Mononuclear cell (primary cell): ENCODE measurements at regions not wholly inside any gene's neighbourhood (a gene's known extent, or its start where the extent isn't known, plus 50 kb on each side); places are given as distances from the start of the nearest gene placed in this dataset.
"Not testable (repeated sequence)": the region's sequence is repeated elsewhere in the genome, so short reads cannot be mapped to it uniquely, and the experiment has no call there.

Source experiments
- H3K27me3 ChIP-seq: 2 replicates; pipeline ENCODE4 v1.6.0; 2011; ENCODE audit warnings: low read length, control low read depth; ENCODE audit not compliant: insufficient read depth
- H3K4me1 ChIP-seq: 2 replicates; pipeline ENCODE4 v1.5.1; 2011; ENCODE audit warnings: mild to moderate bottlenecking, low read length, control low read depth; ENCODE audit not compliant: insufficient read depth
- H3K4me3 ChIP-seq: 2 replicates; pipeline ENCODE4 v1.5.1; 2011; ENCODE audit warnings: mild to moderate bottlenecking, low read length, moderate library complexity
- H3K9me3 ChIP-seq: 2 replicates; pipeline ENCODE4 v1.5.1; 2011; ENCODE audit warnings: low read depth, mild to moderate bottlenecking, control low read depth, low read length

DNA sequence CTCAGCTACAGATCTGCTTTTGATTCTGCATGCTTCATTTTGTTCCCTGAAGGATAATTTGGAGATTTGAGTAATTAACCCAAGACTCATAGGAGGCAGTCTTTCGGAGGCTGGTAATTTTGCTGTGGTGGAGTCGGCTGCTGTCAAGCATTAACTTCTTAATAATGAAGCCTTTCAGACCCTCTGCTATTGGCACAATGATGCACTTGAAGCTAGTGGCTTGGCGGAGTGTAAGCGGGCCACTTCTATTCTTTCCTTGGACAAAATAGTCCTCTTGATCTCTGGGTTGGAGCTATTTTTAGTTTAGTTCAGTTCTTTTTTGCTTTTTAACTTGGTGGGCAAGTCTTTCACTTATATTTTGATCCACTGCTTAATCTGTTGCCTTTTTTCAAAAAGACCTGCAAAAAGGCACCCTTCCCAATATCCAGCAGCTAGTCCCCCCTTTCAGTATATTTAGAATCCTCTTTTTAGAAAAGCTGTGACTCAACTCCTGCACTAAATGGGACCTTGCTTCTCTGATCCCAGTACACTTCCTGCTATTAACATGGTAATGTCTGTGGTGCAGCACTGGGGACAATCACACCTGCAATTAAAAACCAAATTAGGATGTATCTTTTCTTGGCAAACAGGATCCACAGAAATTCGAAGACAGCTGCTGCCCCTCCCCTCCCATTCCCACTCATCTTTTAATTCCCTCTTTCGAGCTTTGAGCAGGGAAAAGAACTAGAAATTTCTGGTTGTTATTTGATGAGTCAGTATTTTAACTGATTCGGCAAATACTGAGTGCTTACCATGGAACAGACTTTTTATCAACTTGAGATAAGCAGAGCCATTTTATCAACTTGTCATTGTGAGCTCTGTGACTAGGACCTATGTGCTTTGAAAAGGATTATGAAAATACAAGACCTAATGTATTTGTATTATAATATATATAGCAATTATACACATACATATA lies 169.4 kb upstream of the ANKRD55 start:
- H3K4me1 ChIP-seq: no peaks in the 10 kb centered on the region
- H3K27me3 ChIP-seq: no peaks in the 10 kb centered on the region
- H3K4me3 ChIP-seq: no peak overlapping the region
- H3K9me3 ChIP-seq: no peaks in the 10 kb centered on the region

DNA sequence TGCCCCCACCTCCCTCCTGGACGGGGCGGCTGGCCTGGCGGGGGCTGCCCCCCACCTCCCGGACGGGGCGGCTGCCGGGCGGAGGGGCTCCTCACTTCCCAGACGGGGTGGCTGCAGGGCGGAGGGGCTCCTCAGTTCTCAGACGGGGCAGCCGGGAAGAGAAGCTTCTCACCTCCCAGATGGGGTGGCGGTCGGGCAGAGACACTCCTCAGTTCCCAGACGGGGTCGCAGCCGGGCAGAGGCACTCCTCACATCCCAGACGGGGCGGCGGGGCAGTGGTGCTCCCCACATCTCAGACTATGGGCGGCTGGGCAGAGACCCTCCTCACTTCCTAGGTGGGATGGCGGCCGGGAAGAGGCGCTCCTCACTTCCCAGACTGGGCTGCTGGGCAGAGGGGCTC lies 164.7 kb upstream of the ANKRD55 start:
- peaks cover 19% of the 10 kb centered on the region for H3K9me3 ChIP-seq
- H3K4me3 ChIP-seq, H3K4me1 ChIP-seq, H3K27me3 ChIP-seq: not testable (repeated sequence)

DNA sequence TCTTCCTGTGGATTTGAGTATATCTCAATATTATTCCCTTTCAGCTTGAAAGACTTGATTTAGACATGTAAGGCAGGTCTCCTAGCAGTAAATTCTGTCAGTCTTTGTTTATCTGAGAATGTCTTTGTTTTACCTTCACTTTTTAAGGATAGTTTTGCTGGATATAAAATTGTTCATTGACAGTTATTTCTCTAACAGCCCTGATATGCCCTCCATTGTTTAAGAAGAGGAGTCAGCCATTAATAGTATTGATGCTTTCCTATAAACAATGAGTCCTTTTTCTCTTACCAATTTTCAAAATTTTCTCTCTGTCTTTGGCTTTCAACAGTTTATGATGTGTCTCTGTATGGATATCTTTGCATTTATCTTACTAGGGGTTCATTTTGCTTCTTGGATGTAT lies 163.5 kb upstream of the ANKRD55 start:
- no peak overlapping the region for H3K4me3 ChIP-seq
- no peaks in the 10 kb centered on the region for H3K4me1 ChIP-seq
- no peaks in the 10 kb centered on the region for H3K27me3 ChIP-seq
- H3K9me3 ChIP-seq: peaks cover 19% of the 10 kb centered on the region

DNA sequence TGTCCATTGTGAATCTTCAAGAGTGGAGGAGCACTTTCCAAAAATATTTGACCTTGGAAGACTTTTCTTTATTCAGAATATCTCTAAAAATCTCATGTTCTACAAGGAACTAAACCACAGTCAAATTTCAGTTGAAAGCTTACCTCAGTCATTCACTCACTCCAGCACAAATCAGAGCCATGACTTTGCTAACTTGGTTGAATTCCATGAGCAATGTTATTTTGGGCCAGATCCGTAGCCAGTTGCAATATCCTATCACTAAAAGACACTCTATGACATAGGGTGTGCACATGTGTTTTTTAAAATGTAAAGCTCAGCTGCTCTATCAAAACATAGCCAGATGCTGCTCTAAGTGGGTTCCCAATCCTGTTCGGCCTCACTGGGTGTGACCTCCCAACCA lies 156.1 kb upstream of the ANKRD55 start:
- H3K27me3 ChIP-seq: no peaks in the 10 kb centered on the region
- peaks cover 13% of the 10 kb centered on the region for H3K4me1 ChIP-seq
- no peaks in the 10 kb centered on the region for H3K9me3 ChIP-seq
- H3K4me3 ChIP-seq: no peak overlapping the region

DNA sequence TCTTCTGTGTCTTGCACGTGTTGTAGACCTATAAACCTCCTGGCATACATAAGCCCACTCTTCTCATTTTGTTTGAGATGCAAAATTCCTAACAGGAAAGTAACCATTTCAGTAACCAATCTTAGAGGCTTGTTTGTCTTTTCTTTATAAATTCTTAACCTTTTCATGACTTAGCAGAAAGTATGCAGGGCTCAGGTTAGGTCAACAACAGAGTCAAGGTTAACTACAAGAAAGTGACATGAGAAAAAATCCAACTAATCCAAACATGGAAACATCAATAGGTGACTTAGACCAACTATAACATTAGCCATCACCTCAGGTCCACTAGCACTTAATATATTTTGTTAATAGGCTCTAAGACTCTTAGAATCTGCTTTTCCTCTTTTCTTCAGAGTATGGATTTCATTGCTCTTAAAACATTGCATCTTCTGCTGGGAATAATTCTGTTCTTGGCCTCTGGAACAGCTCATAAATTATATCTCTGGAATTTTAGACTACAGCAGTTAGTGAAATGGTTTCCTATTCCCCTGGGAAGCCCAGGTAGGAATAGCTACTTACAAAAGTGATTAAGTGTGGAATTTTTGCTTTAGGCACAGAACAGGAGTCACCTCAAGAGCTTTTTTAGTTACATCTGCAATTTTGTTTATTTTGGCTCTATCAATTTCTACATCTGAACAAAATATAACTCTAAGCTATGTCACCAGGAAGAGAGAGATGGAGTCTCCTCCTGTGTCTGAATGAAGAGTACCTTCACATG lies 155.3 kb upstream of the ANKRD55 start:
- Histone ChIP-seq H3K9me3 (no peaks in the 10 kb centered on the region), H3K4me3 (no peak overlapping the region), H3K4me1 (peaks cover 13% of the 10 kb centered on the region), H3K27me3 (no peaks in the 10 kb centered on the region)

DNA sequence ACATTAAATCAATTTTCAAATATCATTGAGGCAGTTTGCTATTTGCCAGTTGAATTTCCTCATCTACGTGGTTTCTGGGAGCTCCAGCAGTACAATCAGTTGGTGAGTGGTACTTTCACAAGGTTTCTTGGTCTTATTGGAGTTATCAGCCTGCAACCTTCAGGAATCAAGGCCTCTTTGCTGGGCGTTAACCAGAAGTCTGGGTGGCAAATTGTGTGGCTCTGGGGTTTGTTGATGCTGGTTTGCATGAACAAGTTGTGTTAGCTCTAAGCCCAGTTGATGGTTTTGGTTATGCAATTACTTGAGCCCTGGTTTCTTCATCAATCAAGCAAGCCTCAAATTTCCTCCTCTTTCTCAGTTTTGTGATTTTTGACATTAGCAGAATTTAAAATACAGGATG lies 152.9 kb upstream of the ANKRD55 start:
- Histone ChIP-seq H3K27me3 (no peaks in the 10 kb centered on the region), H3K9me3 (no peaks in the 10 kb centered on the region), H3K4me1 (peaks cover 13% of the 10 kb centered on the region), H3K4me3 (no peak overlapping the region)

DNA sequence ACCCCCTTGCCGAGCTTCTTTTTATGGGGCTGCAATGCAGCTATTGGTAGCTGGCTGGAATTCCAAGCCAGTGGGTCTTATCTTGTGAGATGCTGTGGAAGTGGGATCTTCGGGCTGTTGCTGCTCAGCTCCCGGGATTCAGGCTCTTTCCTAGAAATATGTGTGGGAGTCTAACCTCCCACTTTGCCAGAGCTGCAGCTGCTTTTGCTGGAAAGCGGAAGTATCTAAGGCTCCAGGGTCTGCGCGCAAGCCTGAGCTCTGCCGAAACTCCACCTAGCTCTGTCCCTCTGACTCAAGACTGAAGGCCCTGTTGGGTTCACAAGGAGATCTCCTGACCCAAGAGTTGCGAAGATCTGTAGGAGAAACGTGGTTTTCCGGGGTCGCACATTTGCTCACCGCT lies 151.1 kb upstream of the ANKRD55 start:
- H3K4me1 ChIP-seq: peaks cover 13% of the 10 kb centered on the region
- no peaks in the 10 kb centered on the region for H3K9me3 ChIP-seq
- no peak overlapping the region for H3K4me3 ChIP-seq
- H3K27me3 ChIP-seq: no peaks in the 10 kb centered on the region

DNA sequence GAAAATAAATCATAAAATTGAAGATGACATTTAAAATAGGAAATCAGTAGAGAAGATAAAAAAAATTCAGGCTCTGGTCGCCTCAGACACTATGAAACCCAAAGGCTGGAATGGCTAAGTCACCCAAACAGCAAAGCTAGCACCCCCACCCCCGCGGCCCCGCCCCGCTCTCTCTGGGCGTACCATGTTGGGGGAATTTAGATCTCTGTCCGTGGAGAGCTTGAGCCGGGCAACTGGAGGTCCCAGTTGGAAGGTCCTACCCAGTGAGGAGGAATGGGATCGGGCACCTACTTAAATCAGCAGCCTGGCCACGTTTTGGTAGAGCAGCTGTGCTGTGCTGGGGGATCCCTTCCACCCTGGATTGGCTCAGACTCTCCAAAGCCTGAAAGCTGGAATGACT lies 150.6 kb upstream of the ANKRD55 start:
- H3K27me3 ChIP-seq: no peaks in the 10 kb centered on the region
- H3K9me3 ChIP-seq: no peaks in the 10 kb centered on the region
- H3K4me1 ChIP-seq: peaks cover 13% of the 10 kb centered on the region
- no peak overlapping the region for H3K4me3 ChIP-seq

DNA sequence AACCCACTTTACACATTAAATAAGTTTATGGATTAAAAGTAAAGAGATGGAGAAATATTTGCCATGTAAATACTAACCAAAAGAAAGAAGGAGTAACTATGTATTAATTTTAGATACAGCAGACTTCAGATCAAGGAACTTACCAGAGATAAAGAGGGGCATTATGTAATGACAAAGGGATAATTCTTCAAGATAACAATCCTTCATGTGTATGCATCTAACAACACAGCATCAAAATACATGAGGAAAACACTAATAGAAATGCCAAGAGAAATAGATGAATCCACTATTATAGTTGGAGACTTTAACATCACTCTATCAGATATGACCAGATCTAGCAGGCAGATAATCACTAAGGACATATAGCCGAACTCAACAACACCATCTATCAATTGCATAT lies 149.8 kb upstream of the ANKRD55 start:
- no peaks in the 10 kb centered on the region for H3K9me3 ChIP-seq
- H3K4me1 ChIP-seq: peaks cover 13% of the 10 kb centered on the region
- no peaks in the 10 kb centered on the region for H3K27me3 ChIP-seq
- H3K4me3 ChIP-seq: no peak overlapping the region

DNA sequence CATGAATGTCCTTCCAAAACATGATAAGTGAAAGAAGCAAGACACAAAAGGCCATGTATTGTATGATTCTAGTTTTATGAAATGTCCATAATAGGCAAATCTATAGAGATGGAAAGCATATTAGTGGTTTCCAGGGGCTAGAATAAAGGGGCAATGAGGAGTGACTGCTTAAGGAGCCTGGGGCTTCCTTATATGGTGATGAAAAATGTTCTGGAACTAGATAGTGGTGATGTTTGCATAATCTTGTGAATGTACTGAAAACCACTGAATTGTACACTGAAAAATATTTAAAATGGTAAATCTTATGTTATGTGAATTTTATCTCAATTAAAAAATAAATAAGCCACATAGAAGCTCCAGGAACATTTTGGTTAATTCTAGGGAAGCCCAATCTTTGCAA lies 144.4 kb upstream of the ANKRD55 start:
- Histone ChIP-seq H3K27me3 (no peaks in the 10 kb centered on the region), H3K4me3 (no peak overlapping the region), H3K4me1 (no peaks in the 10 kb centered on the region), H3K9me3 (peaks cover 7% of the 10 kb centered on the region)

DNA sequence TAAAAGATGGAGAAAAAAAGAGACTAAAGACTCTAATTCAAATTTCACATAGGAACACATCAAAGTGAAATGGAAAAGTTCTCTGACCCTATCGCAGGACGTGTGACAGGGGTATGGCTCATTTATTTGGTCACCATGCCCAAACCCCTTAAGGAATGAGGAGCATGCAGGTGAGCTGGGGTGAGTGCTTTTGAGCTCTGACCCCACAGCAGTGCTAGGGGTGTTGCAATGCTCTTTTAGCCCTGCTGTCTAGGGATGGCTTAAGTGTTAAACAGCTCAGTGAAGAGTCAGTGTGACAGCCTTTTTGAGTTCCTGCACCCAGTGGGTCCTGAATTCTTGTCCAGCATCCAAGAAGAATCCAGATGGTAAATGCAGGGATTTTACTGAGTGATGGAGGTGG lies 143.0 kb upstream of the ANKRD55 start:
- Histone ChIP-seq H3K4me3 (no peak overlapping the region), H3K4me1 (no peaks in the 10 kb centered on the region), H3K27me3 (no peaks in the 10 kb centered on the region), H3K9me3 (peaks cover 7% of the 10 kb centered on the region)

DNA sequence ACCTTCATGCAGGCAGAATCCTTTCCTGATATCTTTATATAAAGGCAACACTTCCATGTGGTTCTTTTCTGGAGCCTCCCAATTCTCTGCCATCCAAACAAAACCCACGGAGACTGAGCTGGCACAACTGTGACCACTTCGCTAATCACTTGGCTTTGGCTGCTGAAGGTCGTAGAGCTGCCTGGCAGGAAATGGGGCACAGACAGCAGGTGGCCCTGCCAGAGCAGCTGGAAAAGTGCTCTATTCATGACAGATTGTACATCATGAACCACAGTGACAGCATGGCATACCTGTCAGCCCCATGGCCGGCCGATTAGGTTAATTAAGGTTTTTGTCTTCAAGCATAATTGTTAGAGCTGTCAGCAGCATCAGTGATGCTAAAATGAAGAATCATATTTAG lies 141.9 kb upstream of the ANKRD55 start:
- Histone ChIP-seq H3K9me3 (peaks cover 7% of the 10 kb centered on the region), H3K4me3 (no peak overlapping the region), H3K27me3 (no peaks in the 10 kb centered on the region), H3K4me1 (no peaks in the 10 kb centered on the region)

DNA sequence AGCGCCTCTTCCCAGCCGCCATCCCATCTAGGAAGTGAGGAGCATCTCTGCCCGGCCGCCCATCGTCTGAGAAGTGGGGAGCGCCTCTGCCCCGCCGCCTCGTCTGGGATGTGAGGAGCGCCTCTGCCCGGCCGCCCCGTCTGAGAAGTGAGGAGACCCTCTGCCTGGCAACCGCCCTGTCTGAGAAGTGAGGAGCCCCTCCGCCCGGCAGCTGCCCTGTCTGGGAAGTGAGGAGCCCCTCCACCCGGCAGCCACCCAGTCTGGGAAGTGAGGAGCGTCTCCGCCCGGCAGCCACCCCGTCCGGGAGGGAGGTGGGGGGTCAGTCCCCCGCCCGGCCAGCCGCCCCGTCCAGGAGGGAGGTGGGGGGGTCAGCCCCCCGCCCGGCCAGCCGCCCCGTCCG lies 139.4 kb upstream of the ANKRD55 start:
- H3K27me3 ChIP-seq, H3K9me3 ChIP-seq, H3K4me1 ChIP-seq, H3K4me3 ChIP-seq: not testable (repeated sequence)

DNA sequence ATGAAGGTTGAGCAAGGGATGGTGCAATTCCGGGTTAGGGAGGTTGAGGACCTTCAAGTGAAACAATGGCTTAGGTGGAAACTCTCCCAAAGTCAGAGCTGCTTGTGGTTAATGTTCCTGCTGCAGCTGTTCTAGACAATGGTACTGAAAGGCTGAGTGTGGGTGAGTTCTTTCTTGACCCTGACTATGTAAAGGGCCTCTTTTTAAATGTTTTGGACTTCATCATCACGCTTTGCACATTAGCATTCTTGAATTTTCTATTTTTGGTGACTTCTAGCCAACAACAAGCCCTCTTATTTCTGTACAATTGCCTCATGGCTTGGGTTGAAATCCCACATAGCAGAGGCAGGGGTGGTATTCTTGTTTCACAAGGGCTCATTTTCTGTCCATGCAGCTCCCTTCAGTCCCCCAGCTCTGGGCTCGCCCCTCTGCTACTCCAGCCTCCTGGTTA lies 136.3 kb upstream of the ANKRD55 start:
- Histone ChIP-seq H3K4me1 (no peaks in the 10 kb centered on the region), H3K4me3 (no peak overlapping the region)

DNA sequence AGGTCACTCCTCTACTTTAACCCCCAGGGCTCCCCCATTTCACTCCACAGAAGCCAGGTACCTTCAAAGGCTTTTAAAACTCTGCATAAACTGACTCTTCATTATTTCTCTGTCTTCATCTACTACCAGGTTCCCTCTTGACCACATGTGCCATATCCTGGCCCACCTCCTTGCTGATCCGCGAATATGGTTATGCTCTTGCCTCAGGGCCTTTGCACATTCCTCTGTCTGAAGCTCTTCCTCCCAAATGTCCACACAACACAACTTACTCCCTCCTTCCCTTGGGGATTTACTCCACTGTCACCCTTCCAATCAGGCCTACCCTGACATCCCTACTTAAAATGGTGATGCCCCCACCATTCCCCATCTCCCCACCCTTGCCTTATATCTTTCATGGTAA lies 134.6 kb upstream of the ANKRD55 start:
- no peaks in the 10 kb centered on the region for H3K9me3 ChIP-seq
- H3K4me1 ChIP-seq: no peaks in the 10 kb centered on the region
- H3K4me3 ChIP-seq: no peak overlapping the region
- no peaks in the 10 kb centered on the region for H3K27me3 ChIP-seq

More for the DNA sequence above, 136.3 kb upstream of the ANKRD55 start:
- Histone ChIP-seq H3K9me3 (no peaks in the 10 kb centered on the region), H3K27me3 (no peaks in the 10 kb centered on the region)
